WTC11 (cell line): ENCODE measurements at regions not wholly inside any gene's neighbourhood (a gene's known extent, or its start where the extent isn't known, plus 50 kb on each side); places are given as distances from the start of the nearest gene placed in this dataset.
"Not testable (repeated sequence)": the region's sequence is repeated elsewhere in the genome, so short reads cannot be mapped to it uniquely, and the experiment has no call there.

ENCODE experiments used
- CTCF ChIP-seq: fragments of 200-600 bp; IDR thresholded peaks from 2 replicates; pipeline ENCODE4 v1.8.0; 2022; ENCODE audit warnings: antibody characterized with exemption
- E2F1 ChIP-seq: sonication (generic); formaldehyde crosslinking; IDR thresholded peaks from 2 replicates; pipeline ENCODE4 v1.8.0; 2022; ENCODE audit warnings: mild to moderate bottlenecking, missing genetic modification reagents
- MLX ChIP-seq: sonication (generic); formaldehyde crosslinking; IDR thresholded peaks from 2 replicates; pipeline ENCODE4 v1.8.1; 2023; ENCODE audit warnings: mild to moderate bottlenecking, missing genetic modification reagents, moderate library complexity
- SMAD4 ChIP-seq: sonication (generic); formaldehyde crosslinking; IDR thresholded peaks from 2 replicates; pipeline ENCODE4 v1.8.0; 2022; ENCODE audit warnings: mild to moderate bottlenecking, missing genetic modification reagents
- TEAD4 ChIP-seq: sonication (generic); formaldehyde crosslinking; IDR thresholded peaks from 2 replicates; pipeline ENCODE4 v1.8.0; 2022; ENCODE audit warnings: mild to moderate bottlenecking, missing genetic modification reagents
- ZSCAN18 ChIP-seq: fragments of 250-450 bp; sonication (Bioruptor Pico); IDR thresholded peaks from 2 replicates; pipeline ENCODE4 v2.1.2; 2022; ENCODE audit warnings: mild to moderate bottlenecking, moderate library complexity
- TF ChIP-seq, protein P1 (sequence below): sonication (generic); formaldehyde crosslinking; IDR thresholded peaks from 2 replicates; pipeline ENCODE4 v1.8.0; 2022; ENCODE audit warnings: mild to moderate bottlenecking, missing genetic modification reagents
- TF ChIP-seq, protein P2 (sequence below): sonication (generic); formaldehyde crosslinking; IDR thresholded peaks from 2 replicates; pipeline ENCODE4 v1.8.1; 2023; ENCODE audit warnings: mild to moderate bottlenecking, missing genetic modification reagents, moderate library complexity
- TF ChIP-seq, protein P3 (sequence below): sonication (generic); formaldehyde crosslinking; IDR thresholded peaks from 2 replicates; pipeline ENCODE4 v1.8.0; 2023; ENCODE audit warnings: missing genetic modification reagents

DNA sequence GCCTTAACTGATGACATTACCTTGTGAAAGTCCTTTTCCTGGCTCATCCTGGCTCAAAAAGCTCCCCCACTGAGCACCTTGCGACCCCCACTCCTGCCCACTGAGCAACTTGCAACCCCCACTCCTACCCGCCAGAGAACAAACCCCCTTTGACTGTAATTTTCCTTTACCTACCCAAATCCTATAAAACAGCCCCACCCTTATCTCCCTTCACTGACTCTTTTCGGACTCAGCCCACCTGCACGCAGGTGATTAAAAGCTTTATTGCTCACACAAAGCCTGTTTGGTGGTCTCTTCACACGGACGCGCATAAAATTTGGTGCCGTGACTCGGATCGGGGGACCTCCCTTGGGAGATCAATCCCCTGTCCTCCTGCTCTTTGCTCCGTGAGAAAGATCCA is 124.4 kb upstream of the MAP2 start:
- not testable (repeated sequence) for TF ChIP-seq CTCF; TEAD4 (CRISPR knock-in tag); MLX (CRISPR knock-in tag); ZSCAN18; E2F1 (CRISPR knock-in tag); SMAD4 (CRISPR knock-in tag)
- TF ChIP-seq, protein P1, sequence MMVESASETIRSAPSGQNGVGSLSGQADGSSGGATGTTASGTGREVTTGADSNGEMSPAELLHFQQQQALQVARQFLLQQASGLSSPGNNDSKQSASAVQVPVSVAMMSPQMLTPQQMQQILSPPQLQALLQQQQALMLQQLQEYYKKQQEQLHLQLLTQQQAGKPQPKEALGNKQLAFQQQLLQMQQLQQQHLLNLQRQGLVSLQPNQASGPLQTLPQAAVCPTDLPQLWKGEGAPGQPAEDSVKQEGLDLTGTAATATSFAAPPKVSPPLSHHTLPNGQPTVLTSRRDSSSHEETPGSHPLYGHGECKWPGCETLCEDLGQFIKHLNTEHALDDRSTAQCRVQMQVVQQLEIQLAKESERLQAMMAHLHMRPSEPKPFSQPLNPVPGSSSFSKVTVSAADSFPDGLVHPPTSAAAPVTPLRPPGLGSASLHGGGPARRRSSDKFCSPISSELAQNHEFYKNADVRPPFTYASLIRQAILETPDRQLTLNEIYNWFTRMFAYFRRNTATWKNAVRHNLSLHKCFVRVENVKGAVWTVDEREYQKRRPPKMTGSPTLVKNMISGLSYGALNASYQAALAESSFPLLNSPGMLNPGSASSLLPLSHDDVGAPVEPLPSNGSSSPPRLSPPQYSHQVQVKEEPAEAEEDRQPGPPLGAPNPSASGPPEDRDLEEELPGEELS = not testable (repeated sequence)
- TF ChIP-seq, protein P2, sequence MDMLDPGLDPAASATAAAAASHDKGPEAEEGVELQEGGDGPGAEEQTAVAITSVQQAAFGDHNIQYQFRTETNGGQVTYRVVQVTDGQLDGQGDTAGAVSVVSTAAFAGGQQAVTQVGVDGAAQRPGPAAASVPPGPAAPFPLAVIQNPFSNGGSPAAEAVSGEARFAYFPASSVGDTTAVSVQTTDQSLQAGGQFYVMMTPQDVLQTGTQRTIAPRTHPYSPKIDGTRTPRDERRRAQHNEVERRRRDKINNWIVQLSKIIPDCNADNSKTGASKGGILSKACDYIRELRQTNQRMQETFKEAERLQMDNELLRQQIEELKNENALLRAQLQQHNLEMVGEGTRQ (CRISPR knock-in tag) = not testable (repeated sequence)
- TF ChIP-seq, protein P3, sequence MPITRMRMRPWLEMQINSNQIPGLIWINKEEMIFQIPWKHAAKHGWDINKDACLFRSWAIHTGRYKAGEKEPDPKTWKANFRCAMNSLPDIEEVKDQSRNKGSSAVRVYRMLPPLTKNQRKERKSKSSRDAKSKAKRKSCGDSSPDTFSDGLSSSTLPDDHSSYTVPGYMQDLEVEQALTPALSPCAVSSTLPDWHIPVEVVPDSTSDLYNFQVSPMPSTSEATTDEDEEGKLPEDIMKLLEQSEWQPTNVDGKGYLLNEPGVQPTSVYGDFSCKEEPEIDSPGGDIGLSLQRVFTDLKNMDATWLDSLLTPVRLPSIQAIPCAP = not testable (repeated sequence)
